WI38 (cell line): ENCODE measurements at regions not wholly inside any gene's neighbourhood (a gene's known extent, or its start where the extent isn't known, plus 50 kb on each side); places are given as distances from the start of the nearest gene placed in this dataset.
"Not testable (repeated sequence)": the region's sequence is repeated elsewhere in the genome, so short reads cannot be mapped to it uniquely, and the experiment has no call there.

Experiments
- H3K4me3 ChIP-seq: 2 replicates; pipeline ENCODE4 v1.5.1; 2011; ENCODE audit warnings: low read depth, mild to moderate bottlenecking, control low read depth, low read length
- CTCF ChIP-seq: IDR thresholded peaks from 2 replicates; pipeline ENCODE4 v1.5.1; 2012; ENCODE audit warnings: low read depth, mild to moderate bottlenecking, control low read depth, low read length

GRCh38 chr2:65916177-65916576, 483.8 kb upstream of the SPRED2 start:
- TF ChIP-seq CTCF = no peak
- no peak overlapping the region for H3K4me3 ChIP-seq

- TF ChIP-seq CTCF = no peak
- H3K4me3 ChIP-seq = no peak overlapping the region
Observed at GRCh38 chr2:65915273-65915672, 482.9 kb upstream of the SPRED2 start.

- no peak overlapping the region for H3K4me3 ChIP-seq
Observed at GRCh38 chr2:65914244-65914786, 481.9 kb upstream of the SPRED2 start.

DNA sequence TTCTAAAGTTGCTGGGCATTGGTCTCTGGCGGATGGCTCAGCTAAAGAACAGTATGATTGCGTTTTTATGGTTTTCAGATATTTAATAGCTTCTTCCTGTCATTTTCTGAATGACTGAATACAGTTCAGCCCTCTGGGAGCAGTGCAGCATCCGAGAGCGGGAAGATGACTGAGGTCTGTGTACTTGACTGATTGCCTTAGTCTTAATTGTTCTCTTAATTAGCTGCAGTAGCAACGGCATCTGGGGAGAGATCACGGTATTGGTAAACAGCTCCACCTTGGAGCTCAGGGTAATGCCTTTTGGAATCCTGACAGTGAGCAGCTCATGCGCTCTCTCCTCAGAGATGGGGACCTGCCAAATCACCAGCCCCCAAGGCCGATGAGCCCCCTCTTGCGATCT, 481.4 kb upstream of the SPRED2 start:
- H3K4me3 ChIP-seq = no peak overlapping the region
- TF ChIP-seq CTCF = no peak

More at GRCh38 chr2:65914244-65914786, 481.9 kb upstream of the SPRED2 start:
- no peak for TF ChIP-seq CTCF

GRCh38 chr2:65901756-65902155, 469.4 kb upstream of the SPRED2 start:
- no peak overlapping the region for H3K4me3 ChIP-seq
- no peak for TF ChIP-seq CTCF

GRCh38 chr2:65896446-65896845, 464.0 kb upstream of the SPRED2 start:
- no peak overlapping the region for H3K4me3 ChIP-seq
- TF ChIP-seq CTCF = no peak

GRCh38 chr2:65890131-65890530, 457.7 kb upstream of the SPRED2 start:
- H3K4me3 ChIP-seq = not testable (repeated sequence)

GRCh38 chr2:65885266-65885665, 452.9 kb upstream of the SPRED2 start:
- no peak for TF ChIP-seq CTCF
- H3K4me3 ChIP-seq = no peak overlapping the region
